WTC11 (cell line): ENCODE measurements at regions not wholly inside any gene's neighbourhood (a gene's known extent, or its start where the extent isn't known, plus 50 kb on each side); places are given as distances from the start of the nearest gene placed in this dataset.

Source experiments
- ATAC-seq: fragments of 200-7000 bp; cut with Tn5 transposase; 2 replicates; pipeline ENCODE4 v1.10.0; 2021; ENCODE audit warnings: mild to moderate bottlenecking, moderate library complexity
- CTCF ChIA-PET: fragments of 300-600 bp; sonication (Branson Sonifier 250); formaldehyde crosslinking; loops from one replicate; lab custom pipeline; 2021; ENCODE audit warnings: antibody characterized with exemption; lab: Charles Lee
- POLR2A ChIA-PET: fragments of 350-600 bp; sonication (Branson Sonifier 250); formaldehyde crosslinking; loops from one replicate; lab custom pipeline; 2021; ENCODE audit warnings: antibody characterized with exemption; lab: Charles Lee
- DNase-seq: peaks from one replicate; pipeline ENCODE4 v3.0.0; 2021; ENCODE audit warnings: low spot score
- H3K27ac Mint-ChIP-seq: 2 replicates; pipeline ENCODE4 v1.8.0; 2021; ENCODE audit warnings: mixed read lengths
- H3K27me3 Mint-ChIP-seq: 2 replicates; pipeline ENCODE4 v1.8.0; 2021; ENCODE audit warnings: low read depth, mild to moderate bottlenecking, moderate library complexity, mixed read lengths
- H3K36me3 Mint-ChIP-seq: 2 replicates; pipeline ENCODE4 v1.8.0; 2021; ENCODE audit warnings: mixed read lengths
- H3K4me1 Mint-ChIP-seq: 2 replicates; pipeline ENCODE4 v1.8.0; 2022; ENCODE audit warnings: mixed read lengths
- H3K4me3 Mint-ChIP-seq: 2 replicates; pipeline ENCODE4 v1.8.0; 2021; ENCODE audit warnings: mild to moderate bottlenecking, moderate library complexity, mixed read lengths
- H3K9me3 Mint-ChIP-seq: 2 replicates; pipeline ENCODE4 v1.8.0; 2021; ENCODE audit warnings: mixed read lengths
- ATF2 ChIP-seq: sonication (generic); formaldehyde crosslinking; IDR thresholded peaks from 2 replicates; pipeline ENCODE4 v1.8.1; 2022; ENCODE audit warnings: low read depth, missing genetic modification reagents, borderline replicate concordance
- ESRRA ChIP-seq: sonication (generic); formaldehyde crosslinking; IDR thresholded peaks from 2 replicates; pipeline ENCODE4 v1.8.1; 2022; ENCODE audit warnings: mild to moderate bottlenecking, missing genetic modification reagents, borderline replicate concordance
- FOXJ3 ChIP-seq: sonication (generic); formaldehyde crosslinking; IDR thresholded peaks from 2 replicates; pipeline ENCODE4 v1.9.0; 2021; ENCODE audit warnings: missing genetic modification reagents, mild to moderate bottlenecking, borderline replicate concordance
- FOXP1 ChIP-seq: sonication (generic); formaldehyde crosslinking; IDR thresholded peaks from 2 replicates; pipeline ENCODE4 v1.8.0; 2022; ENCODE audit warnings: missing genetic modification reagents, mild to moderate bottlenecking, moderate library complexity, borderline replicate concordance
- NR3C1 ChIP-seq: sonication (generic); formaldehyde crosslinking; conservative IDR thresholded peaks from 2 replicates; pipeline ENCODE4 v1.8.1; 2023; ENCODE audit warnings: low read depth, mild to moderate bottlenecking, missing genetic modification reagents
- OVOL2 ChIP-seq: fragments of 250-450 bp; sonication (Bioruptor Pico); IDR thresholded peaks from 2 replicates; pipeline ENCODE4 v1.9.0; 2021; ENCODE audit warnings: mild to moderate bottlenecking, borderline replicate concordance
- PRRX2 ChIP-seq: fragments of 250-450 bp; sonication (Bioruptor Pico); IDR thresholded peaks from 2 replicates; pipeline ENCODE4 v1.8.0; 2021; ENCODE audit warnings: mild to moderate bottlenecking
- SMAD4 ChIP-seq: sonication (generic); formaldehyde crosslinking; IDR thresholded peaks from 2 replicates; pipeline ENCODE4 v1.8.0; 2022; ENCODE audit warnings: mild to moderate bottlenecking, missing genetic modification reagents
- ZBTB43 ChIP-seq: sonication (generic); formaldehyde crosslinking; IDR thresholded peaks from 2 replicates; pipeline ENCODE4 v1.8.1; 2023; ENCODE audit warnings: mild to moderate bottlenecking, missing genetic modification reagents
- ZNF121 ChIP-seq: sonication (generic); formaldehyde crosslinking; IDR thresholded peaks from 2 replicates; pipeline ENCODE4 v1.8.0; 2023; ENCODE audit warnings: missing genetic modification reagents
- ZNF423 ChIP-seq: fragments of 250-450 bp; sonication (Bioruptor Pico); IDR thresholded peaks from 2 replicates; pipeline ENCODE4 v2.1.2; 2022; ENCODE audit warnings: mild to moderate bottlenecking, moderate library complexity
- TF ChIP-seq, protein P1 (sequence below): fragments of 250-450 bp; sonication (Bioruptor Pico); IDR thresholded peaks from 2 replicates; pipeline ENCODE4 v2.1.2; 2022; ENCODE audit warnings: mild to moderate bottlenecking, moderate library complexity
- TF ChIP-seq, protein P2 (sequence below): sonication (generic); formaldehyde crosslinking; IDR thresholded peaks from 2 replicates; pipeline ENCODE4 v1.8.0; 2022; ENCODE audit warnings: missing genetic modification reagents
- TF ChIP-seq, protein P3 (sequence below): sonication (generic); formaldehyde crosslinking; IDR thresholded peaks from 2 replicates; pipeline ENCODE4 v1.8.0; 2023; ENCODE audit warnings: missing genetic modification reagents, mild to moderate bottlenecking, borderline replicate concordance

GRCh38 chr7:41170466-41170865, 532.4 kb downstream of the INHBA start:
- no peak for DNase-seq
- H3K4me3 Mint-ChIP-seq: no peak overlapping the region
- peaks cover 8% of the 10 kb centered on the region for H3K4me1 Mint-ChIP-seq
- ChIA-PET CTCF (no interaction called here), POLR2A (no interaction called here)
- H3K9me3 Mint-ChIP-seq: no peaks in the 10 kb centered on the region
- H3K27me3 Mint-ChIP-seq: no peaks in the 10 kb centered on the region
- H3K36me3 Mint-ChIP-seq: no peaks in the 10 kb centered on the region
- ATAC-seq: no peak
- no peak overlapping the region for H3K27ac Mint-ChIP-seq
- TF ChIP-seq, protein P1, sequence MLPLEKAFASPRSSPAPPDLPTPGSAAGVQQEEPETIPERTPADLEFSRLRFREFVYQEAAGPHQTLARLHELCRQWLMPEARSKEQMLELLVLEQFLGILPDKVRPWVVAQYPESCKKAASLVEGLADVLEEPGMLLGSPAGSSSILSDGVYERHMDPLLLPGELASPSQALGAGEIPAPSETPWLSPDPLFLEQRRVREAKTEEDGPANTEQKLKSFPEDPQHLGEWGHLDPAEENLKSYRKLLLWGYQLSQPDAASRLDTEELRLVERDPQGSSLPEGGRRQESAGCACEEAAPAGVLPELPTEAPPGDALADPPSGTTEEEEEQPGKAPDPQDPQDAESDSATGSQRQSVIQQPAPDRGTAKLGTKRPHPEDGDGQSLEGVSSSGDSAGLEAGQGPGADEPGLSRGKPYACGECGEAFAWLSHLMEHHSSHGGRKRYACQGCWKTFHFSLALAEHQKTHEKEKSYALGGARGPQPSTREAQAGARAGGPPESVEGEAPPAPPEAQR: no peak
- TF ChIP-seq ZNF423 (CRISPR knock-in tag): no peak
- TF ChIP-seq FOXP1: no peak
- no peak for TF ChIP-seq FOXJ3 (CRISPR knock-in tag)
- TF ChIP-seq, protein P2, sequence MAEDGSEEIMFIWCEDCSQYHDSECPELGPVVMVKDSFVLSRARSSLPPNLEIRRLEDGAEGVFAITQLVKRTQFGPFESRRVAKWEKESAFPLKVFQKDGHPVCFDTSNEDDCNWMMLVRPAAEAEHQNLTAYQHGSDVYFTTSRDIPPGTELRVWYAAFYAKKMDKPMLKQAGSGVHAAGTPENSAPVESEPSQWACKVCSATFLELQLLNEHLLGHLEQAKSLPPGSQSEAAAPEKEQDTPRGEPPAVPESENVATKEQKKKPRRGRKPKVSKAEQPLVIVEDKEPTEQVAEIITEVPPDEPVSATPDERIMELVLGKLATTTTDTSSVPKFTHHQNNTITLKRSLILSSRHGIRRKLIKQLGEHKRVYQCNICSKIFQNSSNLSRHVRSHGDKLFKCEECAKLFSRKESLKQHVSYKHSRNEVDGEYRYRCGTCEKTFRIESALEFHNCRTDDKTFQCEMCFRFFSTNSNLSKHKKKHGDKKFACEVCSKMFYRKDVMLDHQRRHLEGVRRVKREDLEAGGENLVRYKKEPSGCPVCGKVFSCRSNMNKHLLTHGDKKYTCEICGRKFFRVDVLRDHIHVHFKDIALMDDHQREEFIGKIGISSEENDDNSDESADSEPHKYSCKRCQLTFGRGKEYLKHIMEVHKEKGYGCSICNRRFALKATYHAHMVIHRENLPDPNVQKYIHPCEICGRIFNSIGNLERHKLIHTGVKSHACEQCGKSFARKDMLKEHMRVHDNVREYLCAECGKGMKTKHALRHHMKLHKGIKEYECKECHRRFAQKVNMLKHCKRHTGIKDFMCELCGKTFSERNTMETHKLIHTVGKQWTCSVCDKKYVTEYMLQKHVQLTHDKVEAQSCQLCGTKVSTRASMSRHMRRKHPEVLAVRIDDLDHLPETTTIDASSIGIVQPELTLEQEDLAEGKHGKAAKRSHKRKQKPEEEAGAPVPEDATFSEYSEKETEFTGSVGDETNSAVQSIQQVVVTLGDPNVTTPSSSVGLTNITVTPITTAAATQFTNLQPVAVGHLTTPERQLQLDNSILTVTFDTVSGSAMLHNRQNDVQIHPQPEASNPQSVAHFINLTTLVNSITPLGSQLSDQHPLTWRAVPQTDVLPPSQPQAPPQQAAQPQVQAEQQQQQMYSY (CRISPR knock-in tag): no peak
- TF ChIP-seq, protein P3, sequence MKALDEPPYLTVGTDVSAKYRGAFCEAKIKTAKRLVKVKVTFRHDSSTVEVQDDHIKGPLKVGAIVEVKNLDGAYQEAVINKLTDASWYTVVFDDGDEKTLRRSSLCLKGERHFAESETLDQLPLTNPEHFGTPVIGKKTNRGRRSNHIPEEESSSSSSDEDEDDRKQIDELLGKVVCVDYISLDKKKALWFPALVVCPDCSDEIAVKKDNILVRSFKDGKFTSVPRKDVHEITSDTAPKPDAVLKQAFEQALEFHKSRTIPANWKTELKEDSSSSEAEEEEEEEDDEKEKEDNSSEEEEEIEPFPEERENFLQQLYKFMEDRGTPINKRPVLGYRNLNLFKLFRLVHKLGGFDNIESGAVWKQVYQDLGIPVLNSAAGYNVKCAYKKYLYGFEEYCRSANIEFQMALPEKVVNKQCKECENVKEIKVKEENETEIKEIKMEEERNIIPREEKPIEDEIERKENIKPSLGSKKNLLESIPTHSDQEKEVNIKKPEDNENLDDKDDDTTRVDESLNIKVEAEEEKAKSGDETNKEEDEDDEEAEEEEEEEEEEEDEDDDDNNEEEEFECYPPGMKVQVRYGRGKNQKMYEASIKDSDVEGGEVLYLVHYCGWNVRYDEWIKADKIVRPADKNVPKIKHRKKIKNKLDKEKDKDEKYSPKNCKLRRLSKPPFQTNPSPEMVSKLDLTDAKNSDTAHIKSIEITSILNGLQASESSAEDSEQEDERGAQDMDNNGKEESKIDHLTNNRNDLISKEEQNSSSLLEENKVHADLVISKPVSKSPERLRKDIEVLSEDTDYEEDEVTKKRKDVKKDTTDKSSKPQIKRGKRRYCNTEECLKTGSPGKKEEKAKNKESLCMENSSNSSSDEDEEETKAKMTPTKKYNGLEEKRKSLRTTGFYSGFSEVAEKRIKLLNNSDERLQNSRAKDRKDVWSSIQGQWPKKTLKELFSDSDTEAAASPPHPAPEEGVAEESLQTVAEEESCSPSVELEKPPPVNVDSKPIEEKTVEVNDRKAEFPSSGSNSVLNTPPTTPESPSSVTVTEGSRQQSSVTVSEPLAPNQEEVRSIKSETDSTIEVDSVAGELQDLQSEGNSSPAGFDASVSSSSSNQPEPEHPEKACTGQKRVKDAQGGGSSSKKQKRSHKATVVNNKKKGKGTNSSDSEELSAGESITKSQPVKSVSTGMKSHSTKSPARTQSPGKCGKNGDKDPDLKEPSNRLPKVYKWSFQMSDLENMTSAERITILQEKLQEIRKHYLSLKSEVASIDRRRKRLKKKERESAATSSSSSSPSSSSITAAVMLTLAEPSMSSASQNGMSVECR (CRISPR knock-in tag): no peak
- TF ChIP-seq ESRRA: no peak
- no peak for TF ChIP-seq OVOL2 (CRISPR knock-in tag)
- TF ChIP-seq NR3C1 (CRISPR knock-in tag): no peak
- no peak for TF ChIP-seq PRRX2 (CRISPR knock-in tag)
- no peak for TF ChIP-seq ATF2 (CRISPR knock-in tag)
- TF ChIP-seq ZNF121 (CRISPR knock-in tag): no peak
- no peak for TF ChIP-seq SMAD4 (CRISPR knock-in tag)
- TF ChIP-seq, all 79 proteins: peak for 0

DNA sequence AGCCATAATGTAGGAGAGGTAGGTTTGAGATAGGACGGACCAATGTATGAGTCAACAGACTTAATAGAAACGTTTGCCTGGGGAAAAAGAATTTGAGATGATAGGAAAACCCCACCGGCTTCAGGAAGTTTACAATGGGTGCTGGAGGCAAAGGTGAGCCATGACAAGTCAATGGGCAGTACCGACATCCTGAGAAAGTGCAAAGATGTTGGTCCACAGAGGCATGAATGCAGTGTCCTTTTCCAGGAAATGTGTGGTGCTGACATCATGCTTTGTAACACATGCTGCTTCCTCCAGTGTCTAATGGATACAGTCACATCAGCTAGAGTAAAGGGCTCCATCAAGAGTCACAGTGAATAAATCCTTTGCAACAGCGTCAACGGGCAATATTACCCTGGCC, 533.6 kb downstream of the INHBA start:
- Mint-ChIP-seq H3K4me1 (peaks cover 5% of the 10 kb centered on the region), H3K4me3 (no peak overlapping the region), H3K9me3 (no peaks in the 10 kb centered on the region), H3K36me3 (no peaks in the 10 kb centered on the region), H3K27me3 (no peaks in the 10 kb centered on the region), H3K27ac (no peak overlapping the region)
- ATAC-seq (no peak), DNase-seq (no peak)
- ChIA-PET POLR2A (no interaction called here), CTCF (no interaction called here)
- no peak for TF ChIP-seq ZBTB43
